ENCODE measurements at regions not wholly inside any gene's neighbourhood (a gene's known extent, or its start where the extent isn't known, plus 50 kb on each side); places are given as distances from the start of the nearest gene placed in this dataset.

- Histone ChIP-seq H3K36me3 (ENCODE audit: control insufficient read depth, insufficient read depth, low read length) (no peaks in the 10 kb centered on the region), H3K4me3 (ENCODE audit: low read depth, low read length) (no peak overlapping the region), H3K27me3 (ENCODE audit: control insufficient read depth, insufficient read depth, low read length) (no peaks in the 10 kb centered on the region)
- TF ChIP-seq, protein P1, sequence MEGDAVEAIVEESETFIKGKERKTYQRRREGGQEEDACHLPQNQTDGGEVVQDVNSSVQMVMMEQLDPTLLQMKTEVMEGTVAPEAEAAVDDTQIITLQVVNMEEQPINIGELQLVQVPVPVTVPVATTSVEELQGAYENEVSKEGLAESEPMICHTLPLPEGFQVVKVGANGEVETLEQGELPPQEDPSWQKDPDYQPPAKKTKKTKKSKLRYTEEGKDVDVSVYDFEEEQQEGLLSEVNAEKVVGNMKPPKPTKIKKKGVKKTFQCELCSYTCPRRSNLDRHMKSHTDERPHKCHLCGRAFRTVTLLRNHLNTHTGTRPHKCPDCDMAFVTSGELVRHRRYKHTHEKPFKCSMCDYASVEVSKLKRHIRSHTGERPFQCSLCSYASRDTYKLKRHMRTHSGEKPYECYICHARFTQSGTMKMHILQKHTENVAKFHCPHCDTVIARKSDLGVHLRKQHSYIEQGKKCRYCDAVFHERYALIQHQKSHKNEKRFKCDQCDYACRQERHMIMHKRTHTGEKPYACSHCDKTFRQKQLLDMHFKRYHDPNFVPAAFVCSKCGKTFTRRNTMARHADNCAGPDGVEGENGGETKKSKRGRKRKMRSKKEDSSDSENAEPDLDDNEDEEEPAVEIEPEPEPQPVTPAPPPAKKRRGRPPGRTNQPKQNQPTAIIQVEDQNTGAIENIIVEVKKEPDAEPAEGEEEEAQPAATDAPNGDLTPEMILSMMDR (IDR thresholded peaks at IDR 0.05; ENCODE audit: insufficient read depth, low read length, severe bottlenecking), result no peak
- FAIRE-seq (no peak), DNase-seq (ENCODE audit: low read depth) (peak; percentile 72)
These were observed 51.0 kb upstream of the SPINK5 start for GRCh38 chr5:148012801-148013200.

DNA sequence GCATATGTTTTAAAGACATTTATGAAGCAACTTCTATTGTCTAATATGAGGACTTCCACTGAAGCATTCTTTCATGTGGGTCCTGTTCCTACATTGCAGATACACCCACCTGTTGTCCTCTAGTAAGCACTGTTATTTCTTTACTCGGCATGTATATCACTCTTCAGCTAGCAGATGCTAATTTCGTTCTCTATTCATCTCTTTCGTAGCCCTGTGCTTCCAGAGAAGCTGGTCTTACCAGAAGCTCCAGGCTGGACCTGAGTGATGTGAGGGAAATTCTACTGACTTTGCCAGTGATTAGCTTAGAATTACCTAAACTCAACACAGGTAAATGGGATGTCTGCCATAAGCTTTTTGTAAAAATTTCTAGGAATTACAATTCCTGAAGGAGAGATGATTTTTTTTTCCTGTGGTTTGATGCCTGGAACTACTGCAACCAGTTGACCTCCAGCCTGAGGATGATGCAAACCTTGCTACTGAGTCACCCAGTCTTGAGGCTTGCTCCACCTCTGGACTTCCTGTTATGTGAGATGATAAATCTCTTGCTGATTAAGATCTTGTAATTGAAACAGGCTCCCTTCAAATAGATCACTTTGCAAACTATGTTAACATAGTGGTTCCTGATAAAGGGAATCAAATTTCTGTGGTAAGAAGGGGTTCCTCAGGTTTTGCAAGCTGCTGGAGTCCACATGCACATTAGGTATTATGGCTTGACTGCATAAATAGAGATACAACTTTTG lies 52.2 kb upstream of the SPINK5 start:
- Histone ChIP-seq H3K4me3 (ENCODE audit: low read depth, low read length) (no peak overlapping the region), H3K36me3 (ENCODE audit: control insufficient read depth, insufficient read depth, low read length) (no peaks in the 10 kb centered on the region), H3K27me3 (ENCODE audit: control insufficient read depth, insufficient read depth, low read length) (no peaks in the 10 kb centered on the region)
- TF ChIP-seq, protein P1 (IDR thresholded peaks at IDR 0.05; ENCODE audit: insufficient read depth, low read length, severe bottlenecking), result no peak
- FAIRE-seq, result peak; percentile 89
- DNase-seq (ENCODE audit: low read depth), result peak; percentile 99

DNA sequence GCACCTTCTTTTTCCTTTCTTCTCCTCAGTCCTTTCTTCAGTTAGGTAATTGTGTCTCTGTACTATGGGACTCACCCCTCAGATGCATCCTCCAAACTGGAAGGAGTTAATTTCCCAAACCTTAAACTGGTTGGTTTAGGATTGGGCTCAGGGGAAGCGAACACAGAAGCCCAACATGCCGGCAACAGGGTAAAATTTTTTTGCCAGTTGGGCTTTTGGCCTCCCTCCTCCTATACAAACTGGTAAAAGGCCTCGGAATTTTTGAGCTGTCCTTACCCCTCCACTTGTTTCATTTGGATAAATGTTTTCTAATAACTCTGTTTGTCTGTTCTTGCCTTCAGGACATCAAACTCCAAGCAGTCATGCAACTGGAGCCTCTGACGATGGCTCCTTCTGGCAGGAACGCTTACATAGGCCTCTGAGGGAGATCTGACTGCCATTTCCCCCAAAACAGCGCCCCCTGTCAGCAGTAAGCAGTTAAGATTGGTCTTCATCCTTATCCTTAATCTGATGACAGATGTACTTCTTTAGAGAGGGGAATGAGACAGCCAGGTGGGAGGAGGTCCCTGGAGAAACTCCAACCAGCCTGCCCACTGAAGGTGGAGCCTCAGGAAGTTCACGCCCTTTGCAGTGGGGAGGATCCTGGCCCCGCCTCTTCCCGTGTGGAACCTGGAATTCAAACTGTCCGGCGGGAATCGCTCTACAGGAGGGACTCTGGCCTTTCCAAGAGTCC lies 57.8 kb upstream of the SPINK5 start:
- DNase-seq (ENCODE audit: low read depth) (no peak), FAIRE-seq (no peak)
- TF ChIP-seq, protein P1 (IDR thresholded peaks at IDR 0.05; ENCODE audit: insufficient read depth, low read length, severe bottlenecking), result no peak
- Histone ChIP-seq H3K27me3 (ENCODE audit: control insufficient read depth, insufficient read depth, low read length) (no peaks in the 10 kb centered on the region), H3K4me3 (ENCODE audit: low read depth, low read length) (no peak overlapping the region), H3K36me3 (ENCODE audit: control insufficient read depth, insufficient read depth, low read length) (no peaks in the 10 kb centered on the region)

GRCh38 chr5:148003226-148003625 lies 60.6 kb upstream of the SPINK5 start:
- Histone ChIP-seq H3K27me3 (ENCODE audit: control insufficient read depth, insufficient read depth, low read length) (no peaks in the 10 kb centered on the region), H3K36me3 (ENCODE audit: control insufficient read depth, insufficient read depth, low read length) (no peaks in the 10 kb centered on the region), H3K4me3 (ENCODE audit: low read depth, low read length) (no peak overlapping the region)
- DNase-seq (ENCODE audit: low read depth) (no peak), FAIRE-seq (no peak)
- TF ChIP-seq, protein P1 (IDR thresholded peaks at IDR 0.05; ENCODE audit: insufficient read depth, low read length, severe bottlenecking), result no peak

- no peaks in the 10 kb centered on the region for H3K27me3 ChIP-seq (ENCODE audit: control insufficient read depth, insufficient read depth, low read length)
- no peak overlapping the region for H3K4me3 ChIP-seq (ENCODE audit: low read depth, low read length)
- FAIRE-seq, result peak; percentile 32
- H3K36me3 ChIP-seq (ENCODE audit: control insufficient read depth, insufficient read depth, low read length), result no peaks in the 10 kb centered on the region
- TF ChIP-seq, protein P1 (IDR thresholded peaks at IDR 0.05; ENCODE audit: insufficient read depth, low read length, severe bottlenecking), result no peak
- DNase-seq (ENCODE audit: low read depth), result peak; percentile 67
These were observed 61.3 kb upstream of the SPINK5 start for GRCh38 chr5:148002451-148002850.

Measured in bronchial epithelial cell (primary cell).